RCC 7860 (cell line): ENCODE measurements at regions not wholly inside any gene's neighbourhood (a gene's known extent, or its start where the extent isn't known, plus 50 kb on each side); places are given as distances from the start of the nearest gene placed in this dataset.
"Not testable (repeated sequence)": the region's sequence is repeated elsewhere in the genome, so short reads cannot be mapped to it uniquely, and the experiment has no call there.

Experiments
- DNase-seq: peaks from one replicate; pipeline ENCODE4 v3.0.0-alpha.2; 2015; ENCODE audit warnings: low spot score
- FAIRE-seq: peaks from 2 replicates; lab custom pipeline; 2012; peaks lifted over from hg19 to GRCh38; lab: Jason Lieb, UNC

- FAIRE-seq (peak; percentile 63), DNase-seq (peak; percentile 37)
These were observed 65.2 kb downstream of the CCDC195 start for GRCh38 chr2:224650815-224651439.

DNA sequence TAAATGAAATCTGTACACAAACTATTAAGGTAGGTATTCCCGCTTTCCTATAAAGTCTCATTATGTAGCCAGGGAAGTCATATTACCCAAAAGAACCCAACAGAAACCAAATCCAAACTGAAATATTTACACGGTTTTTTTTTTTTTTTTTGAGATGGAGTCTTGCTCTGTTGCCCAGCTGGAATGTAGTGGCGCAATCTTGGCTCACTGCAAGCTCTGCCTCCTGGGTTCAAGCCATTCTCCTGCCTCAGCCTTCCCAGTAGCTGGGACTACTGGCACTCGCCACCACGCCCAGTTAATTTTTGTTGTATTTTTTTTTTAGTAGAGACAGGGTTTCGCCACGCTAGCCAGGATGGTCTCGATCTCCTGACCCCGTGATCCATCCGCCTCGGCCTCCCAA lies 62.5 kb upstream of the CUL3 start:
- not testable (repeated sequence) for DNase-seq, FAIRE-seq

DNA sequence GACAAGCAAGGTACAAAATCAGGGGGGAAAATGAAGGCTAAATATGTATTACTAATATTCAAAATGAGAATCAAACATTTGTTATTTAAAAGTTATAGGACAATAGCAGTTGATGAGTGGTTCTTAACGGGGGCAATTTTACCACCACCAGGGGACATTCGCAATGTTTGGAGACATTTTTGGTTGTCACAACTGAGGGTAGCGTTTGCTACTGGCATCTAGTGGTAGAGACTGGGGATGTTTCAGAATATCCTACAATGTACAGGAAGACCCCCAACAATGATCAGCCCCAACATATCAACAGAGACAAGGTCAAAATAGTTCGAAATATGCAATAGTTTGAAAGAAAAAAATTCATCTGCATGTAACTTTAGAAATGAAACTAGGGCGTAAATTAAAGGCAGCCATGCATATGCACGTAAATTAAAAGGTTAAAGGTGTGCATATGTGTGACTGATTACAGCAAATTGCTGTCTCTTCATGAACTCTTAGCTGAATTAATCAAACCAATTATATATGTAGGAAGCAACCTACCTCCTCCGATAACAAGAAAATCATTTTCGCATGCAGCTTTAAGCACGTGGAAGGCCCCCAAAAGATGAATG lies 61.2 kb upstream of the CUL3 start:
- DNase-seq, result no peak
- no peak for FAIRE-seq

GRCh38 chr2:224645722-224646121 lies 60.6 kb upstream of the CUL3 start:
- FAIRE-seq, result no peak

GRCh38 chr2:224640679-224641078 lies 55.5 kb upstream of the CUL3 start:
- FAIRE-seq, result no peak

More at GRCh38 chr2:224645722-224646121, 60.6 kb upstream of the CUL3 start:
- DNase-seq, result no peak

DNA sequence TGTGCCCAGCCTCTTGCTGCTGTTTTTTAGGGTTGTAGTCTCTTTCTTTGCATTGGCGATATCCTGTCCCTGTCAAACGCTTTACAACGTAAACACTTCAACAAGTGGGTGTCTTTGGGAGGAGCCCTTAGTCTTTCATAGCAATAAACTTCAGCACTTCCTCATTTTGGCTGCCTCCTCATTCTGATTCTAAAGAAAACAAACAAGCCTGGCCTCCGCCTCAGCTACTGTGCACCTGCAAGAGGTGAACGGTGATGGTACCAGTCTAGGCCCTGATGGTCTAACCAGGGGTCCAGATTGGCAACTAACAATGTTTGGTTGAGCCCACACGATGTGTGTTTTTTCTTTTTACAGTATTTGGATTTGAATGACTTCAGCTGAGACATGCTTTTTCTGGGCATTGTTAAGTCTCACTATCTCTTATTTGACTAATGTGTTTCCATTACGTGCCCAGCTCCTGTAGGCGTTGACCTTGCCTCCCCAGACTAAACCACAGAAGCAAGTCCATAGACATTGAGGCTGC lies 53.2 kb upstream of the CUL3 start:
- no peak for FAIRE-seq

More at GRCh38 chr2:224640679-224641078, 55.5 kb upstream of the CUL3 start:
- DNase-seq, result no peak

More for the DNA sequence above, 53.2 kb upstream of the CUL3 start:
- DNase-seq, result no peak
